ENCODE measurements at regions not wholly inside any gene's neighbourhood (a gene's known extent, or its start where the extent isn't known, plus 50 kb on each side); places are given as distances from the start of the nearest gene placed in this dataset.
"Not testable (repeated sequence)": the region's sequence is repeated elsewhere in the genome, so short reads cannot be mapped to it uniquely, and the experiment has no call there.

DNA sequence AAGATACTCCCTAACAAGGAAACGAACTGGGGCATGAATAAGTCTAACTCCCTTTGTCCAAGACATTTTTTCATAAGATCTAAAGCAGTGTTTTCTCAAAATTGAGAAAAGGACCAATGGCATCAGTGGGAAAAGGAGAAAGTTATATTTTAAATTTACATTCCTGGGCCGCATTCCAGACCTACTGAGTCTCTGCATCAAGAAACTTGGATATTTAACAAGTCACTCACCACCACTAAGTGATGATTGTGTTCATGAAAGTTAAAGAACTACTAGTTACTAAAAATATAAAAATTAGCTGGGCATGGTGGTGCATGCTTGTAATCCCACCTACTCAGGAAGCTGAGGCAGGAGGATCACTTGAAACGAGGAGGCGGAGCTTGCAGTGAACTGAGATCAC is 149.6 kb upstream of the MEOX2 start:
- FAIRE-seq: no peak
- no peak for TF ChIP-seq TAF1 (IDR thresholded peaks at IDR 0.05; ENCODE audit: borderline replicate concordance, low read depth, low read length)
- no peak for TF ChIP-seq POLR2A (IDR thresholded peaks at IDR 0.05; ENCODE audit: low read depth, low read length)
- TF ChIP-seq POLR2AphosphoS5 (IDR thresholded peaks at IDR 0.05; ENCODE audit: low read depth, low read length): no peak
- DNase-seq (ENCODE audit: insufficient read length): no peak

DNA sequence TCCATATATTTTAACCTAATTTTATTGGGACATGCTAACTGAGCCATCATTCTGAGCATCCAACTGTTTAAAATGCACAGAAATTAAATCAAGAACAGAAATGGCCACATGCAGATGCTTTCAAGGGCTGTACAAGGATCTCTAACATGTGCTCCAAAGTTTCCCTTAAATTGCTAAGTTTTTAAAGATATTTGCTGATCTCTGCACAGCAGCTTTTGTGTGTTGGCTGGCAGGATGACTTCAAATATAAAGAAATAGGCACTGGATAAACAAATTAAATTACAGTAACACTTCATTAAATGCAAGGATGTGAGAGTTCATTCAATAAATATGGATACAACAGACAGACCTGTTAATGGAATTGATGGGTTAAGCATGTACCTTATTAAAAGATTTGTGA is 148.0 kb upstream of the MEOX2 start:
- no peak for TF ChIP-seq POLR2AphosphoS5 (IDR thresholded peaks at IDR 0.05; ENCODE audit: low read depth, low read length)
- no peak for TF ChIP-seq POLR2A (IDR thresholded peaks at IDR 0.05; ENCODE audit: low read depth, low read length)
- TF ChIP-seq TAF1 (IDR thresholded peaks at IDR 0.05; ENCODE audit: borderline replicate concordance, low read depth, low read length): no peak
- FAIRE-seq (no peak), DNase-seq (ENCODE audit: insufficient read length) (no peak)

DNA sequence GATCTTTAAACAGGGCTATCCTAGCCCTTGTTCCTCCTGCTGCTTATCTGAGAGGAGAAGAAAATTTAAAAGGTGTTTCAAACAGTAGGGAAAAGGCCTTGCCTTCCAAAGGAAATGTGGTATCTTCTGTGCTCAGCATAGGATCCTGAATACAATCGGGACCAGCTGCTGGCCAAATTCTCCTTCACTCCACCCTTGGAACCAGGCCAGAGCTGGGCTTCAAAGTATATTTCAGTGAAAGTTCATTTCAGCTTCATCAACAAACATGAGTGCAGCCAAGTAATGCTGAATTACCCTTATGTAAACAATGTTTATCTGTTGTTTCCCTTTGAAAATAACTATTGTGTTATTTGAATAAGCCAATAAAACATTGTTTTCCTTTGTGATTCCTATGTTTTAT is 146.5 kb upstream of the MEOX2 start:
- DNase-seq (ENCODE audit: insufficient read length): no peak
- TF ChIP-seq TAF1 (IDR thresholded peaks at IDR 0.05; ENCODE audit: borderline replicate concordance, low read depth, low read length) (no peak), POLR2AphosphoS5 (IDR thresholded peaks at IDR 0.05; ENCODE audit: low read depth, low read length) (no peak), POLR2A (IDR thresholded peaks at IDR 0.05; ENCODE audit: low read depth, low read length) (no peak)
- FAIRE-seq: no peak

DNA sequence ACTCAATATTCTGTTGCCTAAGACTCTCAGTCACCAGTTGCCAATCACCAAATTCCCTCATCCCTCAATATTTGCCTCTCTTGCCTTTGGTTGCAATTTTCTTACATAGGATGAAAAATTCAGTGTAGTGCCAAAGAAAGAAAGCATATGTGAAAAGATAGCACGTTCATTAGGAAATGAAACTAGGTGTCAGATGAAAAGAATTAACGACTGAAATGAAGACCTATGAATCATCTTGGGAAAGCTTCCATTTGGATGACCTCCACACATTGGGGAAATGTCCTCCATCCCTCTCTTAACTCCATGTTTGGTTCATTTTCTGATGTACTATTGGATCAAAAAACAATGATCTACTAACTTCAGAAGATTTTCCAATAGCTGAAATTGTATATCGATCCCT is 145.1 kb upstream of the MEOX2 start:
- no peak for FAIRE-seq
- TF ChIP-seq TAF1 (IDR thresholded peaks at IDR 0.05; ENCODE audit: borderline replicate concordance, low read depth, low read length) (no peak), POLR2A (IDR thresholded peaks at IDR 0.05; ENCODE audit: low read depth, low read length) (no peak), POLR2AphosphoS5 (IDR thresholded peaks at IDR 0.05; ENCODE audit: low read depth, low read length) (no peak)
- DNase-seq (ENCODE audit: insufficient read length): no peak

DNA sequence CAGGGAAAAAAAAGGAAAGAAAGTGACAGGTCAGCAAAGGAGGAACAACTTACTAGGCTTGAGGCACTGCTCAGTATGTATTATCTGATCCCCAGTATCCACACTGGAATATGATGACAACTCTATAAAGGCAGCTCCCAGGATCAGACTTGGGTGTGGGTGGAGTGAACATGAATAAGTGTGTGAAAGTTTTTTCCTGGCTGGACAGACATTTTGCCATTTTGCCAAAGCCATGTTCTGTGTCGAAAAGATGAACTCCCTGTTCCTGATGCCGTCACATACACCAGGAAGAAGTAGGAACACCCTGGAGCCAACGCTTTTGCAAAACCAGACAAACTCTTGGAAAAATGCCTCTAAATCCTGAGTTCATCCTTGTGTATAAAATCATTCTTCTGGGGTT is 143.2 kb upstream of the MEOX2 start:
- no peak for FAIRE-seq
- no peak for TF ChIP-seq POLR2A (IDR thresholded peaks at IDR 0.05; ENCODE audit: low read depth, low read length)
- TF ChIP-seq POLR2AphosphoS5 (IDR thresholded peaks at IDR 0.05; ENCODE audit: low read depth, low read length): no peak
- TF ChIP-seq TAF1 (IDR thresholded peaks at IDR 0.05; ENCODE audit: borderline replicate concordance, low read depth, low read length): no peak
- no peak for DNase-seq (ENCODE audit: insufficient read length)

DNA sequence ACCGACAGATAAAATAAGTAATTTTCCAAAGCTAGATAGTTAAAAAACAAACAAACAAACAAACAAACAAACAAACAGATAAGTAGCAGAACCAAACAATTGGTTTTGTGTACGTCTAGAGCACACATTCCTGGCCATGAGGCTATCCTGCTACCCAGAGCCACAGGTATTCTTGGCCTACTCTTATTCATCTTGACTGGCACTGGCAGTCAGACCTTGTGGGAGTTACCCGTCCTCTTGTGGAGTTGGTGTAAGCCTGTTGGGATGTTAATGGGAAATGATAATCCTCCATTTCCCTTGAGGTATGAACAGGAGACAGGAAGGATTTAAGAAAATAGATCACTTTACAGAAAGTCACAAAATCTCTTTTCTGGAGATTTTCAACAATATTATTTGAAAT is 142.4 kb upstream of the MEOX2 start:
- DNase-seq (ENCODE audit: insufficient read length) (no peak), FAIRE-seq (no peak)
- TF ChIP-seq TAF1 (IDR thresholded peaks at IDR 0.05; ENCODE audit: borderline replicate concordance, low read depth, low read length) (no peak), POLR2AphosphoS5 (IDR thresholded peaks at IDR 0.05; ENCODE audit: low read depth, low read length) (no peak), POLR2A (IDR thresholded peaks at IDR 0.05; ENCODE audit: low read depth, low read length) (no peak)

DNA sequence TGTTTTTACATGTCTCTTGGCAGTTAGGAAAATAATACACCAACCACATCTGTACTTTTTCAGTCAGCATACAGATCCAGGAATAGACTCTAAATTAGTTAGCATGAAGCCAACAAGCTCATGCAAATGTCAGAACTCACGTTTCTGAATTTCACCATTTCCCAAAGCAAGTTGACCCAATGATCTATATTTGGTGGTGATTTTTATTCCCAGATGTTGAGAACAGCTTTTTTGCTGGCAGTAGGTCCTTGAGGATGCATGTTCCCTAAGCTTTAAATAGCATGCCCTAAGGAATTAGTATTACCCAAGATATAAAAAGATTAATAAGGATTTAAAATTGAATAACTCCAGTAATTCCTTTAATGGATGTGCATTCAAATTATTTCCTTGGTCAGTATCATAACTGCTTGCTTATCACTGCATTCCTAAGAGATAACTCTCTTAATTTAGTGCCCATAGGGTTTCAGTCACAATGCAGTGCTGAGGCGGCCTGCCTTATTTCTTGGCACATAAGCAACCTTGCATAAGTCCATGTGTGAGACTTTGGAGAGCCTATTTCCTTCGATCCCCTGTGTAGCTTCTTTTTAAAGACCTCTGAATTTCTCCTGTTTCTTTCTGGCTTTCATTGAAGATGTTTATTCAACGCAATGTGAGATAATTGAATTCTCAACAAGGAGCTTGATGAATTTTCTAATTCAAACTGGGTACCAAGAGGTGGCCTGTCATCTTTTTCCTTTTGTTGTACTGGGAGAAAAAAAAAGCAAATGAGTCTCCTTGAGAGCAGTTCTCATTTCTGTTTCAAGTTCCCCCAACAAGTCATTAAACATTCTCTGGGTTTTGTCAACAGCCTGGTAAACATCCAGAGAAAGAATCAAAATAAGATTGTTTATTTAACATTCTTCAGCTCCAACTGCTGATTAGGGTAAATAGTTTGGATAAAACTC is 135.3 kb upstream of the MEOX2 start:
- no peak for DNase-seq (ENCODE audit: insufficient read length)
- no peak for FAIRE-seq

DNA sequence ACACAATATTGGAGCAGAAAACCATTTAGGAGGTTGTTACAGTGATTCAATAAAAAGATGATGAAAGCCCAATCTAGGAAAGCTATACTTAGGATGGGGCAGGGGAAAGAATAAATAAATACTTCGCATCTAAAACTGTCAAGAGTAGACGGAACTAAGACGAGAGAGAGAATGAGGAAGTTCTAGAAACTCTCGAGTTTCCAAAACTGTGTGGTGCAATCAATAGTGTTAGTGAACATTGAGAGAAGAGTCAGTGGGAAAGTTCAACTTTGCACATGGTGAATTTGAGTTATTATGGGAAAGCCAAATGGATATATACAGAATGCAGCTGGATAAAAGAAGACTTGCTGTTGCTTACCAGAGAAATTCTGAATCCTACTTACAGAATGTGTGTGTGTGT is 133.8 kb upstream of the MEOX2 start:
- no peak for FAIRE-seq
- TF ChIP-seq TAF1 (IDR thresholded peaks at IDR 0.05; ENCODE audit: borderline replicate concordance, low read depth, low read length): no peak
- no peak for TF ChIP-seq POLR2A (IDR thresholded peaks at IDR 0.05; ENCODE audit: low read depth, low read length)
- no peak for TF ChIP-seq POLR2AphosphoS5 (IDR thresholded peaks at IDR 0.05; ENCODE audit: low read depth, low read length)
- no peak for DNase-seq (ENCODE audit: insufficient read length)

More for the DNA sequence above, 135.3 kb upstream of the MEOX2 start:
- TF ChIP-seq POLR2A (IDR thresholded peaks at IDR 0.05; ENCODE audit: low read depth, low read length) (no peak), POLR2AphosphoS5 (IDR thresholded peaks at IDR 0.05; ENCODE audit: low read depth, low read length) (no peak), TAF1 (IDR thresholded peaks at IDR 0.05; ENCODE audit: borderline replicate concordance, low read depth, low read length) (no peak)

DNA sequence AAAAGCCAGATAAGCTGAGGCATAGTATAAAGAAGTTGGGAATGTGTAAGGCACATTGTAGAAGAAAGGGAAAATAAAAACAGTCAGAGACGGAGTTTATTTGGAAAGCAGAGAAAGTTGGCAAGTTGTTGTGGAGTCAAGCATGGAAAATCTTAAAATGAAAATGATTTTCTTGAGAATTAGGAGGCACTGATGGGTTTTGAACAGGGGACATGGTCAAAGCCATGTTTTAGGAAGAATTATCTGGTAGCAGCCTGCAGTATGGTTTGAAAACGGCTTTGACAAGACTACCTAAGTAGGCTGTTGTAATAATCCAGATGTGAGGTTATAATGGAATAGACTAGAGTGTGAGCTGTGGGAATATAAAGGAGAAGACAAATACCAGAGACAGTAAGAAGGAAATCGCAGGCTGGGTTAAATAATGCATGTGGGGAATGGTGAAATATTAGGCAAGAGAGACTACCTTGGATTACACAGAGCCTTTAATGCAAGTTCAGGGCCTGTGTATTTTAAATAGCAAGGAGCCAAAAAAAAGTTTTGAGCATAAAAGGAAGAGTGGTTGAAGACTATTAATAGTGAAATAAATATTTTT is 130.4 kb upstream of the MEOX2 start:
- TF ChIP-seq POLR2A (IDR thresholded peaks at IDR 0.05; ENCODE audit: low read depth, low read length): no peak
- TF ChIP-seq POLR2AphosphoS5 (IDR thresholded peaks at IDR 0.05; ENCODE audit: low read depth, low read length): no peak
- no peak for TF ChIP-seq TAF1 (IDR thresholded peaks at IDR 0.05; ENCODE audit: borderline replicate concordance, low read depth, low read length)
- DNase-seq (ENCODE audit: insufficient read length) (no peak), FAIRE-seq (no peak)

DNA sequence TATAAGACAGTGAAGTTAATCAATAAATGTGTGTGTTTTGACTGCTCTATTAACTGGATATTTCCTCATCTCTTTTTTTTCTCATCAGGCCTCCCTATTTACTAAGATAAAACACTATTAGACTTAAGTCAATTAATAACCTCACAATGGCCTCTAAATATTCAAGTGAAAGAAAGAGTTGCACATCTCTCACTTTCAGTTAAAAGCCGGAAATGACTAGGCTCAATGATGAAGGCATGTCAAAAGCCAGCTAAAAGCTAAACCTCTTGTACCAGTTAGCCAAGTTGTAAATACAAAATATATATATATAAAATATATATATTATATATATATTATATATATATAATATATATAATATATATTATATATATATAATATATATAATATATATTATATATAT is 127.0 kb upstream of the MEOX2 start:
- TF ChIP-seq TAF1 (IDR thresholded peaks at IDR 0.05; ENCODE audit: borderline replicate concordance, low read depth, low read length) (no peak), POLR2A (IDR thresholded peaks at IDR 0.05; ENCODE audit: low read depth, low read length) (no peak), POLR2AphosphoS5 (IDR thresholded peaks at IDR 0.05; ENCODE audit: low read depth, low read length) (no peak)
- FAIRE-seq: no peak
- no peak for DNase-seq (ENCODE audit: insufficient read length)

DNA sequence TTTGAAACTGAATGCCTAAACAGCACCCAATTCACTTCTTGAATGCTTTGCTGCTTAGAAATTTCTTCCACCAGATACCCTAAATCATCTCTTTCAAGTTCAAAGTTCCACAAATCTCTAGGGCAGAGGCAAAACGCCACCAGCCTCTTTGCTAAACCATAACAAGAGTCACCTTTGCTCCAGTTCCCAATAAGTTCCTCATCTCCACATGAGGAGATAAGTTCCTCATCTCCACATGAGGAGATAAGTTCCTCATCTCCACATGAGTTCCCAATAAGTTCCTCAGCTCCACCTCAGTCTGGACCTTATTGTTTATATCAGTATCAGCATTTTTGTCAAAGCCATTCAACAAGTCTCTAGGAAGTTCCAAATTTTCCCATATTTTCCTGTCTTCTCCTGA is 123.9 kb upstream of the MEOX2 start:
- FAIRE-seq; DNase-seq (ENCODE audit: insufficient read length): not testable (repeated sequence)

DNA sequence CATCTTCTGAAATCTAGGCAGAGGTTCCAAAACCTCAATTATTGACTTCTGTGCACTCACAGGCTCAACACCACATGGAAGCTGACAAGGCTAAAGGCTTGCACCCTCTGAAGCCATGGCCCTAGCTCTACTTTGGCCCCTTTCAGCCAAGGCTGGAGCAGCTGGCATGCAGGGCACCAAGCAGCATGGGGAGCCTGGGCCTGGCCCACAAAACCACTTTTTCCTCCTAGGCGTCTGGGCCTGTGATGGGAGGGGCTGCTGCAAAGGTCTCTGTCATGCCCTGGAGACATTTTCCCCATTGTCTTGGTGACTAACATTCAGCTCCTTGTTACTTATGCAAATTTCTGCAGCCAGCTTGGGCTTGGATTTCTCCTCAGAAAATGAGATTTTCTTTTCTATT is 123.5 kb upstream of the MEOX2 start:
- FAIRE-seq; DNase-seq (ENCODE audit: insufficient read length): not testable (repeated sequence)

Data from GM12892 (cell line).